ENCODE measurements at regions not wholly inside any gene's neighbourhood (a gene's known extent, or its start where the extent isn't known, plus 50 kb on each side); places are given as distances from the start of the nearest gene placed in this dataset.

GRCh38 chr1:57991289-57991688 lies 555.2 kb downstream of the OMA1 start:
- TF ChIP-seq POLR2A (IDR thresholded peaks at IDR 0.05) = no peak
- TF ChIP-seq CTCF (IDR thresholded peaks at IDR 0.05) = no peak
